AG09309 (cell line): ENCODE measurements at regions not wholly inside any gene's neighbourhood (a gene's known extent, or its start where the extent isn't known, plus 50 kb on each side); places are given as distances from the start of the nearest gene placed in this dataset.

Experiments
- DNase-seq: peaks from one replicate; pipeline ENCODE4 v3.0.0-alpha.2; 2010; ENCODE audit warnings: low read depth
- H3K4me3 ChIP-seq: 2 replicates; pipeline ENCODE4 v1.5.1; 2011; ENCODE audit warnings: mild to moderate bottlenecking, low read depth, low read length, moderate library complexity; ENCODE audit not compliant: control insufficient read depth
- CTCF ChIP-seq: IDR thresholded peaks from 2 replicates; pipeline ENCODE4 v1.5.1; 2011; ENCODE audit warnings: mild to moderate bottlenecking, low read depth, low read length, inconsistent platforms; ENCODE audit not compliant: insufficient read depth, control insufficient read depth; ENCODE audit errors: missing control alignments

GRCh38 chr3:137925080-137925479 lies 84.9 kb upstream of the CLDN18 start:
- H3K4me3 ChIP-seq: no peak overlapping the region
- TF ChIP-seq CTCF: no peak
- no peak for DNase-seq

GRCh38 chr3:137926991-137927390 lies 83.0 kb upstream of the CLDN18 start:
- no peak for DNase-seq
- no peak overlapping the region for H3K4me3 ChIP-seq
- no peak for TF ChIP-seq CTCF

GRCh38 chr3:137930976-137931375 lies 79.0 kb upstream of the CLDN18 start:
- TF ChIP-seq CTCF: no peak
- no peak overlapping the region for H3K4me3 ChIP-seq
- DNase-seq: no peak

- TF ChIP-seq CTCF: no peak
- H3K4me3 ChIP-seq: no peak overlapping the region
- DNase-seq: no peak
Observed at GRCh38 chr3:137938876-137939275, 71.1 kb upstream of the CLDN18 start.

- H3K4me3 ChIP-seq: no peak overlapping the region
- no peak for TF ChIP-seq CTCF
- DNase-seq: no peak
Observed at GRCh38 chr3:137944593-137944992, 65.4 kb upstream of the CLDN18 start.

- no peak overlapping the region for H3K4me3 ChIP-seq
- peak; percentile 21 for DNase-seq
- peak; percentile 71 for TF ChIP-seq CTCF
Observed at GRCh38 chr3:137946356-137946973, 63.5 kb upstream of the CLDN18 start.

- DNase-seq: no peak
- TF ChIP-seq CTCF: no peak
- no peak overlapping the region for H3K4me3 ChIP-seq
Observed at GRCh38 chr3:137947117-137947516, 62.8 kb upstream of the CLDN18 start.
